Heart left ventricle (tissue), 13 donors: ENCODE measurements at regions not wholly inside any gene's neighbourhood (a gene's known extent, or its start where the extent isn't known, plus 50 kb on each side); places are given as distances from the start of the nearest gene placed in this dataset.

ENCODE experiments used
- CTCF ChIP-seq, 12 donors: fragments of 200-600 bp; sonication (generic) in 4 of 12; IDR thresholded peaks; one replicate each; pipeline versions ENCODE4 v1.5.0 to v1.8.0; 2018 to 2022; ENCODE audit warnings: antibody characterized with exemption in 12 of 12, mild to moderate bottlenecking in 5 of 12
- POLR2A ChIP-seq, 2 donors: fragments of 450-650 bp; IDR thresholded peaks; one replicate each; pipeline ENCODE4 v1.6.1; 2017; ENCODE audit warnings: antibody characterized with exemption in 2 of 2, mild to moderate bottlenecking in 2 of 2, moderate library complexity in 2 of 2
- donor health status: ischemic (EF 13 %, LVEDD 7.1; RV severe dilation, severe dysfunction).
- donor health status: DM: no; HTN: yes; CAD: no.
- donor health status: DM: no; HTN: no; CAD: no.
- donor health status: ischemic (EF 25% LVEDD 6.9; RV normal size, moderate dysfunction).
- donor health status: ischemic (EF 25% LVEDD 5.7; RV mildly dilated, moderate dysfunction).
- donor health status: ischemic (EF 35%, LVEDD 5.7; RV mildly dilated, moderate dysfunction).
- donor health status: nonischemic (EF 11% LVEDD 7.7; RV severe dilation, severe dysfunction).
- donor health status: DM: yes; HTN: yes; CAD: no.
- donor health status: PGD.
- donor health status: ischemic (EF 29% LVEDD 5.4; RV normal size, mild dysfunction).
- donor health status: nonischemic (EF 23%, LVEDD 6.1; RV moderate dilation, normal function).

- TF ChIP-seq CTCF (IDR thresholded peaks at IDR 0.05) (no peak), POLR2A (IDR thresholded peaks at IDR 0.05) (no peak)
These were observed 80.7 kb upstream of the LRPAP1 start for GRCh38 chr4:3612934-3613333.
